AG04449 (cell line): ENCODE measurements at regions not wholly inside any gene's neighbourhood (a gene's known extent, or its start where the extent isn't known, plus 50 kb on each side); places are given as distances from the start of the nearest gene placed in this dataset.

Source experiments
- CTCF ChIA-PET: fragments of 350-600 bp; formaldehyde crosslinking; extraction: SDS; loops from one replicate; lab custom pipeline; 2021; ENCODE audit warnings: antibody characterized with exemption; lab: Yijun Ruan, JAX
- POLR2A ChIA-PET: fragments of 400-600, 350-600 bp; formaldehyde crosslinking; extraction: SDS; loops from one replicate; lab custom pipeline; 2020; ENCODE audit warnings: antibody characterized with exemption, inconsistent platforms; lab: Yijun Ruan, JAX
- DNase-seq: peaks from one replicate; pipeline ENCODE4 v3.0.0-alpha.2; 2010; ENCODE audit warnings: low read depth, low spot score
- H3K4me3 ChIP-seq: 2 replicates; pipeline ENCODE4 v1.5.1; 2011; ENCODE audit warnings: low read depth, mild to moderate bottlenecking, control low read depth, low read length
- CTCF ChIP-seq: IDR thresholded peaks from one replicate; pipeline ENCODE4 v1.5.1; 2011; ENCODE audit warnings: mild to moderate bottlenecking, moderate library complexity, low read length, control low read depth, inconsistent platforms; ENCODE audit not compliant: insufficient read depth; ENCODE audit errors: missing control alignments

- TF ChIP-seq CTCF: no peak
- ChIA-PET CTCF (no interaction called here), POLR2A (no interaction called here)
These were observed 97.0 kb upstream of the CD82 start for GRCh38 chr11:44468345-44468988.

GRCh38 chr11:44469412-44469811, 96.1 kb upstream of the CD82 start:
- no peak overlapping the region for H3K4me3 ChIP-seq
- DNase-seq: no peak
- TF ChIP-seq CTCF: no peak
- CTCF ChIA-PET: no interaction called here
- POLR2A ChIA-PET: no interaction called here

More at GRCh38 chr11:44468345-44468988, 97.0 kb upstream of the CD82 start:
- DNase-seq: no peak
- H3K4me3 ChIP-seq: no peak overlapping the region

GRCh38 chr11:44470854-44471253, 94.6 kb upstream of the CD82 start:
- no peak for TF ChIP-seq CTCF
- no peak overlapping the region for H3K4me3 ChIP-seq
- ChIA-PET POLR2A (no interaction called here), CTCF (no interaction called here)
- no peak for DNase-seq

GRCh38 chr11:44471603-44472002, 93.9 kb upstream of the CD82 start:
- no peak overlapping the region for H3K4me3 ChIP-seq
- no peak for TF ChIP-seq CTCF
- ChIA-PET POLR2A (no interaction called here), CTCF (no interaction called here)
- DNase-seq: no peak

GRCh38 chr11:44472916-44473315, 92.5 kb upstream of the CD82 start:
- no peak for TF ChIP-seq CTCF
- no peak overlapping the region for H3K4me3 ChIP-seq
- ChIA-PET POLR2A (no interaction called here), CTCF (no interaction called here)
- DNase-seq: no peak

GRCh38 chr11:44474702-44475101, 90.8 kb upstream of the CD82 start:
- DNase-seq: no peak
- TF ChIP-seq CTCF: no peak
- ChIA-PET CTCF (no interaction called here), POLR2A (no interaction called here)
- H3K4me3 ChIP-seq: no peak overlapping the region
